Naive thymus-derived CD4-positive, alpha-beta T cell (primary cell): ENCODE measurements at regions not wholly inside any gene's neighbourhood (a gene's known extent, or its start where the extent isn't known, plus 50 kb on each side); places are given as distances from the start of the nearest gene placed in this dataset.

Experiments used
- ATAC-seq: fragments of 150-1000 bp; cut with Tn5 transposase; 2 replicates; pipeline ENCODE4 v1.10.0; 2021; ENCODE audit warnings: mild to moderate bottlenecking, moderate library complexity
- CTCF ChIA-PET: fragments of 350-600 bp; sonication (Branson Sonifier 250); formaldehyde crosslinking; loops from one replicate; lab custom pipeline; 2021; ENCODE audit warnings: antibody characterized with exemption; lab: Charles Lee
- POLR2A ChIA-PET: fragments of 350-600 bp; sonication (Branson Sonifier 250); formaldehyde crosslinking; loops from one replicate; lab custom pipeline; 2021; ENCODE audit warnings: antibody characterized with exemption, inconsistent platforms; lab: Charles Lee
- DNase-seq, 9 donors: peaks; one replicate each; pipeline versions ENCODE4 v3.0.0 to v3.0.0-alpha.2; 2020 to 2022; ENCODE audit warnings: mixed read lengths in 1 of 9
- H3K27ac ChIP-seq: one replicate; pipeline ENCODE4 v1.7.0; 2013; ENCODE audit warnings: mild to moderate bottlenecking, low read depth, low read length, moderate library complexity
- H3K27me3 ChIP-seq, 2 donors: one replicate each; pipeline ENCODE4 v1.7.0; 2013; ENCODE audit warnings: low read length in 2 of 2, mild to moderate bottlenecking in 2 of 2, moderate library complexity in 2 of 2; ENCODE audit not compliant: control insufficient read depth in 2 of 2, insufficient read depth in 2 of 2
- H3K36me3 ChIP-seq, 3 experiments: 1 replicate in 2 of 3; 2 replicates in 1 of 3; pipeline ENCODE4 v1.7.0; 2013; ENCODE audit warnings: low read length in 3 of 3, mild to moderate bottlenecking in 3 of 3, moderate library complexity in 1 of 3; ENCODE audit not compliant: insufficient read depth in 3 of 3, control insufficient read depth in 2 of 3
- H3K4me1 ChIP-seq, 2 donors: one replicate each; pipeline ENCODE4 v1.7.0; 2013; ENCODE audit warnings: low read length in 2 of 2, mild to moderate bottlenecking in 2 of 2, moderate library complexity in 1 of 2; ENCODE audit not compliant: control insufficient read depth in 2 of 2, insufficient read depth in 2 of 2
- H3K4me3 ChIP-seq: 2 replicates; pipeline ENCODE4 v1.7.0; 2013; ENCODE audit warnings: mild to moderate bottlenecking, low read length
- H3K9me3 ChIP-seq, 3 experiments: 1 replicate in 2 of 3; 2 replicates in 1 of 3; pipeline ENCODE4 v1.7.0; 2013; ENCODE audit warnings: low read length in 3 of 3; ENCODE audit not compliant: control insufficient read depth in 2 of 3
- H3K27ac Mint-ChIP-seq, 9 donors: one replicate each; pipeline ENCODE4 v1.8.0; 2020 to 2022; ENCODE audit warnings: mixed read lengths in 9 of 9, mild to moderate bottlenecking in 8 of 9, moderate library complexity in 5 of 9, inconsistent platforms in 2 of 9
- H3K27me3 Mint-ChIP-seq, 5 donors: one replicate each; pipeline ENCODE4 v1.8.0; 2021 to 2022; ENCODE audit warnings: mixed read lengths in 5 of 5, mild to moderate bottlenecking in 1 of 5
- H3K36me3 Mint-ChIP-seq, 5 donors: one replicate each; pipeline ENCODE4 v1.8.0; 2020 to 2022; ENCODE audit warnings: mixed read lengths in 5 of 5, mild to moderate bottlenecking in 3 of 5, inconsistent platforms in 1 of 5
- H3K4me1 Mint-ChIP-seq, 7 donors: one replicate each; pipeline ENCODE4 v1.8.0; 2020 to 2022; ENCODE audit warnings: mixed read lengths in 7 of 7, mild to moderate bottlenecking in 3 of 7, inconsistent platforms in 1 of 7
- H3K4me3 Mint-ChIP-seq, 10 donors: one replicate each; pipeline ENCODE4 v1.8.0; 2020 to 2022; ENCODE audit warnings: mild to moderate bottlenecking in 10 of 10, mixed read lengths in 10 of 10, moderate library complexity in 6 of 10, inconsistent platforms in 2 of 10
- H3K9me3 Mint-ChIP-seq, 11 donors: one replicate each; pipeline ENCODE4 v1.8.0; 2020 to 2022; ENCODE audit warnings: mixed read lengths in 11 of 11, mild to moderate bottlenecking in 4 of 11, inconsistent platforms in 1 of 11, moderate library complexity in 1 of 11
- intact Hi-C, 2 donors: fragments of 100-400 bp; cut with micrococcal nuclease; formaldehyde crosslinking; loops; one replicate each; pipeline ENCODE4 v1.15.1; 2023

- CTCF ChIA-PET = no interaction called here
- no peaks in the 10 kb centered on the region for H3K36me3 Mint-ChIP-seq
Measured at GRCh38 chr7:144987686-144988085, 151.8 kb upstream of the TPK1 start.

GRCh38 chr7:144982133-144982532, 146.3 kb upstream of the TPK1 start:
- intact Hi-C loops = no loop called here
- no peak overlapping the region for H3K27ac Mint-ChIP-seq
- H3K27me3 Mint-ChIP-seq = no peaks in the 10 kb centered on the region

More at GRCh38 chr7:144987686-144988085, 151.8 kb upstream of the TPK1 start:
- Histone ChIP-seq H3K9me3 (no peaks in the 10 kb centered on the region), H3K36me3 (no peaks in the 10 kb centered on the region), H3K27me3 (no peaks in the 10 kb centered on the region), H3K4me3 (no peak overlapping the region), H3K27ac (no peak overlapping the region), H3K4me1 (no peaks in the 10 kb centered on the region)
- no peak for ATAC-seq
- no peaks in the 10 kb centered on the region for H3K4me1 Mint-ChIP-seq
- intact Hi-C loops = no loop called here
- H3K9me3 Mint-ChIP-seq = peaks cover 0 to 2% (median 0%) of the 10 kb centered on the region in 11 donors
- H3K27me3 Mint-ChIP-seq = no peaks in the 10 kb centered on the region
- H3K27ac Mint-ChIP-seq = no peak overlapping the region
- POLR2A ChIA-PET = no interaction called here
- no peak for DNase-seq
- no peak overlapping the region for H3K4me3 Mint-ChIP-seq

GRCh38 chr7:144975882-144976281, 140.0 kb upstream of the TPK1 start:
- no peaks in the 10 kb centered on the region for H3K36me3 Mint-ChIP-seq
- no peak overlapping the region for H3K4me3 Mint-ChIP-seq
- H3K9me3 ChIP-seq = no peaks in the 10 kb centered on the region
- no peaks in the 10 kb centered on the region for H3K27me3 ChIP-seq
- H3K27ac ChIP-seq = no peak overlapping the region
- ATAC-seq = no peak
- POLR2A ChIA-PET = no interaction called here
- H3K27me3 Mint-ChIP-seq = peaks cover 0 to 8% (median 0%) of the 10 kb centered on the region in 5 donors
- CTCF ChIA-PET = no interaction called here
- no peaks in the 10 kb centered on the region for H3K4me1 ChIP-seq
- H3K36me3 ChIP-seq = no peaks in the 10 kb centered on the region
- no peak overlapping the region for H3K27ac Mint-ChIP-seq
- H3K4me3 ChIP-seq = no peak overlapping the region
- peaks cover 0 to 2% (median 0%) of the 10 kb centered on the region in 11 donors for H3K9me3 Mint-ChIP-seq
- no peak for DNase-seq
- no peaks in the 10 kb centered on the region for H3K4me1 Mint-ChIP-seq
- intact Hi-C loops = no loop called here

More at GRCh38 chr7:144982133-144982532, 146.3 kb upstream of the TPK1 start:
- POLR2A ChIA-PET = no interaction called here
- H3K36me3 ChIP-seq = no peaks in the 10 kb centered on the region
- Mint-ChIP-seq H3K4me1 (no peaks in the 10 kb centered on the region), H3K4me3 (no peak overlapping the region), H3K36me3 (no peaks in the 10 kb centered on the region), H3K9me3 (peaks cover 0 to 1% (median 0%) of the 10 kb centered on the region in 11 donors)
- H3K4me1 ChIP-seq = no peaks in the 10 kb centered on the region
- no peaks in the 10 kb centered on the region for H3K27me3 ChIP-seq
- ATAC-seq = no peak
- CTCF ChIA-PET = no interaction called here
- no peak overlapping the region for H3K27ac ChIP-seq
- H3K9me3 ChIP-seq = no peaks in the 10 kb centered on the region
- H3K4me3 ChIP-seq = no peak overlapping the region
- DNase-seq = no peak

- Histone ChIP-seq H3K4me1 (no peaks in the 10 kb centered on the region), H3K27me3 (no peaks in the 10 kb centered on the region), H3K36me3 (no peaks in the 10 kb centered on the region), H3K4me3 (no peak overlapping the region), H3K27ac (no peak overlapping the region), H3K9me3 (no peaks in the 10 kb centered on the region)
- intact Hi-C loops = no loop called here
- CTCF ChIA-PET = no interaction called here
- Mint-ChIP-seq H3K4me1 (no peaks in the 10 kb centered on the region), H3K27me3 (peaks cover 0 to 8% (median 2%) of the 10 kb centered on the region in 5 donors), H3K27ac (no peak overlapping the region), H3K4me3 (no peak overlapping the region), H3K9me3 (peaks cover 0 to 2% (median 0%) of the 10 kb centered on the region in 11 donors), H3K36me3 (no peaks in the 10 kb centered on the region)
- DNase-seq (no peak), ATAC-seq (no peak)
- POLR2A ChIA-PET = no interaction called here
Measured at GRCh38 chr7:144969787-144970186, 133.9 kb upstream of the TPK1 start.

- H3K27ac Mint-ChIP-seq = no peak overlapping the region
- H3K4me3 Mint-ChIP-seq = no peak overlapping the region
- no peaks in the 10 kb centered on the region for H3K4me1 Mint-ChIP-seq
- H3K36me3 Mint-ChIP-seq = peaks cover 0 to 4% (median 0%) of the 10 kb centered on the region in 5 donors
- H3K27me3 Mint-ChIP-seq = peaks cover 0 to 7% (median 0%) of the 10 kb centered on the region in 5 donors
- Histone ChIP-seq H3K27ac (no peak overlapping the region), H3K4me3 (no peak overlapping the region), H3K36me3 (no peaks in the 10 kb centered on the region), H3K4me1 (no peaks in the 10 kb centered on the region), H3K9me3 (no peaks in the 10 kb centered on the region), H3K27me3 (no peaks in the 10 kb centered on the region)
- no peak for DNase-seq
- CTCF ChIA-PET = no interaction called here
- ATAC-seq = no peak
- H3K9me3 Mint-ChIP-seq = peaks cover 0 to 6% (median 0%) of the 10 kb centered on the region in 11 donors
- POLR2A ChIA-PET = no interaction called here
- intact Hi-C loops = no loop called here
Measured at GRCh38 chr7:144960763-144961162, 124.9 kb upstream of the TPK1 start.

- Mint-ChIP-seq H3K36me3 (peaks cover 0 to 8% (median 4%) of the 10 kb centered on the region in 5 donors), H3K4me3 (no peak overlapping the region), H3K27me3 (peaks cover 0 to 5% (median 0%) of the 10 kb centered on the region in 5 donors), H3K9me3 (peaks cover 3 to 17% (median 8%) of the 10 kb centered on the region in 11 donors), H3K27ac (no peak overlapping the region), H3K4me1 (no peaks in the 10 kb centered on the region)
- intact Hi-C loops = no loop called here
- H3K4me1 ChIP-seq = no peaks in the 10 kb centered on the region
- no peaks in the 10 kb centered on the region for H3K9me3 ChIP-seq
- no peaks in the 10 kb centered on the region for H3K27me3 ChIP-seq
- H3K27ac ChIP-seq = no peak overlapping the region
- ChIA-PET CTCF (no interaction called here), POLR2A (no interaction called here)
- H3K4me3 ChIP-seq = no peak overlapping the region
- ATAC-seq (no peak), DNase-seq (no peak)
- H3K36me3 ChIP-seq = no peaks in the 10 kb centered on the region
Measured at GRCh38 chr7:144957998-144958397, 122.1 kb upstream of the TPK1 start.

GRCh38 chr7:144955422-144955821, 119.6 kb upstream of the TPK1 start:
- CTCF ChIA-PET = no interaction called here
- H3K9me3 Mint-ChIP-seq = peaks cover 3 to 17% (median 9%) of the 10 kb centered on the region in 11 donors
- no peaks in the 10 kb centered on the region for H3K4me1 Mint-ChIP-seq
- H3K27ac Mint-ChIP-seq = no peak overlapping the region
- no peaks in the 10 kb centered on the region for H3K4me1 ChIP-seq
- ATAC-seq (no peak), DNase-seq (no peak)
- no peak overlapping the region for H3K4me3 Mint-ChIP-seq
- no peaks in the 10 kb centered on the region for H3K27me3 Mint-ChIP-seq
- H3K27ac ChIP-seq = no peak overlapping the region
- H3K9me3 ChIP-seq = no peaks in the 10 kb centered on the region
- H3K27me3 ChIP-seq = no peaks in the 10 kb centered on the region
- peaks cover 0 to 8% (median 4%) of the 10 kb centered on the region in 5 donors for H3K36me3 Mint-ChIP-seq
- intact Hi-C loops = no loop called here
- H3K4me3 ChIP-seq = no peak overlapping the region
- POLR2A ChIA-PET = no interaction called here
- H3K36me3 ChIP-seq = no peaks in the 10 kb centered on the region
